T-cell (primary cell): ENCODE measurements at regions not wholly inside any gene's neighbourhood (a gene's known extent, or its start where the extent isn't known, plus 50 kb on each side); places are given as distances from the start of the nearest gene placed in this dataset.

ENCODE experiments used
- ATAC-seq, 4 experiments: fragments of 200-7000 bp in 3 of 4; fragments of 150-1000 bp in 1 of 4; cut with Tn5 transposase; replicated peaks in 1 of 4; 1 replicate in 3 of 4; 2 replicates in 1 of 4; pipeline ENCODE4 v1.10.0; 2021; ENCODE audit warnings: moderate library complexity in 3 of 4, mild to moderate bottlenecking in 2 of 4, moderate number of reproducible peaks in 1 of 4
- CTCF ChIA-PET, 2 donors: fragments of 300-600 bp; sonication (Branson Sonifier 250); formaldehyde crosslinking; loops; one replicate each; lab custom pipeline; 2022; ENCODE audit warnings: antibody characterized with exemption in 2 of 2; lab: Charles Lee
- POLR2A ChIA-PET, 2 donors: fragments of 300-600 bp; sonication (Branson Sonifier 250); formaldehyde crosslinking; loops; one replicate each; lab custom pipeline; 2022; ENCODE audit warnings: antibody characterized with exemption in 2 of 2; lab: Charles Lee
- DNase-seq, 35 experiments: peaks; one replicate each; pipeline versions ENCODE4 v3.0.0 to v3.0.0-alpha.2; 2013 to 2023
- H3K27ac ChIP-seq: one replicate; pipeline ENCODE4 v1.5.1; 2013; ENCODE audit warnings: low read length
- H3K27me3 ChIP-seq, 2 experiments: replicated peaks in 1 of 2; 1 replicate in 1 of 2; 2 replicates in 1 of 2; pipeline versions ENCODE4 v1.6.1 to v1.7.0; 2013; ENCODE audit warnings: low read length in 1 of 2, mixed read lengths in 1 of 2; ENCODE audit not compliant: control insufficient read depth in 2 of 2, insufficient read depth in 2 of 2; ENCODE audit errors: extremely low read depth in 1 of 2
- H3K36me3 ChIP-seq, 2 donors: 1 replicate in 1 of 2; 2 replicates in 1 of 2; pipeline versions ENCODE4 v1.6.1 to v1.7.0; 2013; ENCODE audit warnings: low read length in 1 of 2; ENCODE audit not compliant: control insufficient read depth in 2 of 2, insufficient read depth in 1 of 2; ENCODE audit errors: extremely low read depth in 1 of 2
- H3K4me1 ChIP-seq, 2 experiments: 1 replicate in 1 of 2; 2 replicates in 1 of 2; pipeline versions ENCODE4 v1.6.1 to v1.7.0; 2013; ENCODE audit warnings: low read length in 2 of 2, mixed read lengths in 1 of 2; ENCODE audit not compliant: insufficient read depth in 2 of 2, control insufficient read depth in 1 of 2; ENCODE audit errors: extremely low read depth in 1 of 2
- H3K4me3 ChIP-seq, 2 donors: 1 replicate in 1 of 2; 2 replicates in 1 of 2; pipeline versions ENCODE4 v1.5.1 to v1.7.0; 2013; ENCODE audit warnings: mild to moderate bottlenecking in 2 of 2, low read length in 1 of 2, moderate library complexity in 1 of 2; ENCODE audit not compliant: control insufficient read depth in 1 of 2; ENCODE audit errors: extremely low read depth in 1 of 2
- H3K9me3 ChIP-seq: 2 replicates; pipeline ENCODE4 v1.7.0; 2013
- H3K27ac Mint-ChIP-seq, 2 donors: one replicate each; pipeline ENCODE4 v1.8.0; 2020 to 2021; ENCODE audit warnings: mild to moderate bottlenecking in 2 of 2, mixed read lengths in 2 of 2
- H3K27me3 Mint-ChIP-seq, 2 donors: one replicate each; pipeline ENCODE4 v1.8.0; 2021 to 2022; ENCODE audit warnings: mixed read lengths in 2 of 2
- H3K36me3 Mint-ChIP-seq: one replicate; pipeline ENCODE4 v1.8.0; 2021; ENCODE audit warnings: mixed read lengths
- H3K4me1 Mint-ChIP-seq, 3 donors: one replicate each; pipeline ENCODE4 v1.8.0; 2020 to 2022; ENCODE audit warnings: mixed read lengths in 3 of 3, mild to moderate bottlenecking in 1 of 3
- H3K4me3 Mint-ChIP-seq, 3 donors: one replicate each; pipeline ENCODE4 v1.8.0; 2020 to 2022; ENCODE audit warnings: mild to moderate bottlenecking in 3 of 3, mixed read lengths in 3 of 3, moderate library complexity in 3 of 3
- H3K9me3 Mint-ChIP-seq, 3 donors: one replicate each; pipeline ENCODE4 v1.8.0; 2020 to 2022; ENCODE audit warnings: mixed read lengths in 3 of 3
- WGBS: methylation state at CpG from one replicate; pipeline ENCODE4 v1.1.5; 2013; ENCODE audit warnings: missing lambda C conversion rate; ENCODE audit not compliant: insufficient coverage; 5-methylcytosine and 5-hydroxymethylcytosine counted together

DNA sequence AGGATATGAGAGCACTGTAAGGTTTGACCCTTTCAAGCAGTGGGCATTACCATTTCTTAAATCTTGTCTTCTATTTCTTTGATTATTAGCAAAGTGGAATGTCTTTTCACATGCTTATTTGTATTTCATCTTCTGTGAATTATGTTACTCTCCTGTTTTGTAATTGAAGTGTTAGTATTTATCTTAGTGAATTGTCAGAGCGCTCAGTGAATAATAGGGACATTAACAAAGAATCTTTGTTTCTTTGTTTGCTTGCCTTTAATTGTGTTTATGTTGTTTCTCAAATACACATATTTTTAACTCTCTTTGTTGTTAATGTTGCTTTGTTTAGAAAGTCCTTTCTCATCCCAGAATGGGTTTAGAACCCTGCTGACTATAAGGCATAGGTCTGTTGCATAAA lies 259.3 kb downstream of the RRAGC start:
- H3K9me3 Mint-ChIP-seq, result peaks cover 0 to 1% (median under 1%) of the 10 kb centered on the region in 3 donors
- H3K9me3 ChIP-seq, result no peaks in the 10 kb centered on the region
- H3K27ac ChIP-seq, result no peak overlapping the region
- no peak overlapping the region for H3K4me3 Mint-ChIP-seq
- CTCF ChIA-PET, result no interaction called here
- peaks cover 2 to 14% of the 10 kb centered on the region in 2 experiments for H3K27me3 ChIP-seq
- no peaks in the 10 kb centered on the region for H3K4me1 ChIP-seq
- H3K36me3 ChIP-seq, result no peaks in the 10 kb centered on the region
- no peaks in the 10 kb centered on the region for H3K36me3 Mint-ChIP-seq
- H3K4me1 Mint-ChIP-seq, result no peaks in the 10 kb centered on the region
- H3K4me3 ChIP-seq, result no peak overlapping the region
- H3K27ac Mint-ChIP-seq, result no peak overlapping the region
- ATAC-seq (no peak), DNase-seq (no peak)
- POLR2A ChIA-PET, result no interaction called here
- WGBS, result no CpG with 5 or more reads among the region's 1 CpG
- H3K27me3 Mint-ChIP-seq, result peaks cover 19 to 28% of the 10 kb centered on the region in 2 donors

DNA sequence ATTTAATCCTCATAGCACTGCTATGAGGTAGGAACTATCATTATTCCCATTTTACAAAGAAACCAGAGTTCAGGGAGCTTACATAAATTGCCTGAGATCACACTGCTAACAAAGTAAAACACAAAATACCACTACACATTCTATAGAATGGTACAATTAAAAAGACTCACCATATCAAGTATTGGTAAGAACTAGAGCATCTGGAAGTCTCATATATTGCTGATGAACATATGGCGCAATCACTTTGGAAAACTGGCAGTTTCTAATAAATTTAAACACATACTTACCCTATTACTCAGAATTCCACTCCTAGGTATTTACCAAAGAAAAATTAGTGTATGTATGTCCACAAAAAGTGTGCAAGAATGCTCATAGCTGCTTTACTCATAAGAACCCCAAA lies 261.5 kb downstream of the RRAGC start:
- POLR2A ChIA-PET, result no interaction called here
- Mint-ChIP-seq H3K27me3 (peaks cover 25 to 45% of the 10 kb centered on the region in 2 donors), H3K36me3 (peaks cover 5% of the 10 kb centered on the region)

DNA sequence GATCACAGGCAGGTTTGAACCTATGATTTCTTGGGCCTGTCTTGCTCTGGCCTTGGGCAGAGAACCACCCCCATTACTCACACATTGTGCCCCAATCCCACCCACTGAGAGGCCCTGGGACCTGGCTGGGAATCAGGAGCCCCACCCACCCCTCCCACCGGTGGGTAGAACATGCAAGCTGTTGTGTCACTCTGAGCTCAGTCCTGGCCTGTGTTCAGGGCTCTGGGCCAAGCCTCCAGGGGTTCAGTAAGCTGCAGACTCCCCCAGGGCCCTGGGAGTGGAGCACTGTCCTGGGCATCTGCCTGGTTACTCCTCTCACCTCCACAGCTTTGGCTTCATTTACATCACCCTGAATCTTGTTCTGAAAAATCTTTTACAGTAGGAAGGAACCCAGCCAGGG lies 270.5 kb downstream of the RRAGC start:
- Mint-ChIP-seq H3K9me3 (peaks cover 0 to 8% (median 0%) of the 10 kb centered on the region in 3 donors), H3K4me3 (no peak overlapping the region), H3K27ac (no peak overlapping the region), H3K36me3 (peaks cover 3% of the 10 kb centered on the region), H3K4me1 (peaks cover 10 to 16% (median 14%) of the 10 kb centered on the region in 3 donors), H3K27me3 (peaks cover 0 to 13% of the 10 kb centered on the region in 2 donors)
- Histone ChIP-seq H3K4me1 (peaks cover 0 to 4% of the 10 kb centered on the region in 2 experiments), H3K27me3 (peaks cover 0 to 23% of the 10 kb centered on the region in 2 experiments), H3K9me3 (peaks cover 2% of the 10 kb centered on the region), H3K27ac (no peak overlapping the region), H3K36me3 (no peaks in the 10 kb centered on the region), H3K4me3 (no peak overlapping the region)
- DNase-seq (no peak), ATAC-seq (no peak)
- CTCF ChIA-PET, result no interaction called here
- POLR2A ChIA-PET, result no interaction called here
- 38% methylated on average over 1 of the region's 1 CpG for WGBS

More for the DNA sequence above, 261.5 kb downstream of the RRAGC start:
- WGBS, result no CpG with 5 or more reads among the region's 1 CpG
- CTCF ChIA-PET, result no interaction called here
- Histone ChIP-seq H3K4me1 (no peaks in the 10 kb centered on the region), H3K36me3 (no peaks in the 10 kb centered on the region), H3K9me3 (no peaks in the 10 kb centered on the region), H3K4me3 (no peak overlapping the region), H3K27ac (no peak overlapping the region), H3K27me3 (peaks cover 2 to 11% of the 10 kb centered on the region in 2 experiments)
- DNase-seq, result no peak
- Mint-ChIP-seq H3K4me3 (no peak overlapping the region), H3K4me1 (no peaks in the 10 kb centered on the region), H3K9me3 (peaks cover 4 to 16% (median 7%) of the 10 kb centered on the region in 3 donors), H3K27ac (no peak overlapping the region)
- ATAC-seq, result no peak

DNA sequence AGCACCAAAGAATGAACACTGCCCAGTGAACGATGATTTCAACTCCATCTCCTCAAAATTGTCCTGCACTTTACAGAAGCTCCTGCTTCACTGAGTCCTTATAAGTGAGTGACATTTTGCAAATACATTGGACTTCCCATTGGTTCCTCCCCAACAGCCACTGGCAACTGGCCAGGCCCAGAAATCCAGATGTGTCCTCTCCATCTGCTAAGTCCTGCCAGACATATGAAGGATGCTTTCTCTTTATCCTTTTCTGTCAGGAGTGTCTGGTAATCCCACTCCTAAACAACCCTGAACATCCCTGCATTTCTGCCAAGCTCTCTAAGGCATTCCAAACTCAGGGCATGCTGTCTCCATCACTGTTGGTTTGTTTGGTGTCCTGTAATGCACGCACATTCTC lies 271.8 kb downstream of the RRAGC start:
- Histone ChIP-seq H3K36me3 (no peaks in the 10 kb centered on the region), H3K27me3 (peaks cover 0 to 23% of the 10 kb centered on the region in 2 experiments), H3K4me1 (peaks cover 0 to 4% of the 10 kb centered on the region in 2 experiments), H3K9me3 (peaks cover 2% of the 10 kb centered on the region), H3K4me3 (no peak overlapping the region), H3K27ac (no peak overlapping the region)
- Mint-ChIP-seq H3K27ac (no peak overlapping the region), H3K4me1 (peaks cover 10 to 16% (median 14%) of the 10 kb centered on the region in 3 donors), H3K9me3 (peaks cover 0 to 5% (median 0%) of the 10 kb centered on the region in 3 donors), H3K36me3 (peaks cover 3% of the 10 kb centered on the region), H3K27me3 (peaks cover 0 to 7% of the 10 kb centered on the region in 2 donors), H3K4me3 (no peak overlapping the region)
- ATAC-seq (no peak), DNase-seq (no peak)
- ChIA-PET CTCF (interaction anchor here in 1 of 2 donors (1.2 kb wide), 1 partner anchor 98 kb away, joined by 3 read pairs; no protein-coding TSS in a partner anchor), POLR2A (no interaction called here)
- no CpG with 5 or more reads among the region's 2 CpGs for WGBS

DNA sequence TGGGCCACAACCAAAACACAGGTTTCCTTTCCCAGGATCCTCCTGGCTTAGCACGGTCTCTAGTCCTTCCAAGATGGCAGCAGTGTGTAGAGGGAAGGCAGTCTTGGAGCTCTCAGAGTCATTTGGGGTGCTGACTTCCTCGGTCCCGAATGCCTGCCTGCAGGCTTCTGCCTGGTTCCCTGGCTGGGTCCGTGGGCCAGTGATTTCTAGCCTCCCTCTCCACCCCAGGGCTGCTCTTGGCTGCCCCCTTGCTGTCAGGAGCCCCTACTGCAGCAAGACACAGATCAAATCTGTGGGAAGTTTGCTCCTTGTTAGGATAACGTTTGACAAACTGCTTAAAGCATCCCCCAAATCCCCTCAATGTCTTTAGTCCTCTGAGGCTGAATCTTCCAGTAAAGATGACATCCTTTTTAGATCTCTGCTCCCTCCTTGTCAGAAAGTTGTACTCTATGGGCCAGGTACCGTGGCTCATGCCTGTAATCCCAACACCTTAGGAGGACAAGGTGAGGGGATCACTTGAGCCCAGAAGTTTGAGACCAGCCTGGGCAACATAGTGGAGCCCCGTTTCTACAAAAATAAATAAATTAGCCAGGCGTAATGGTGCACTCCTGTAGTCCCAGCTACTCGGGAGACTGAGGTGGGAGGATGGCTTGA lies 272.5 kb downstream of the RRAGC start:
- no peak overlapping the region for H3K4me3 ChIP-seq
- DNase-seq (peak in 32 of 35 experiments; percentile 11 to 68 (median 29)), ATAC-seq (peak; percentile 45 to 66 (median 53))
- H3K4me3 Mint-ChIP-seq, result no peak overlapping the region
- H3K36me3 Mint-ChIP-seq, result no peaks in the 10 kb centered on the region
- ChIA-PET POLR2A (no interaction called here), CTCF (interaction anchor here in 1 of 2 donors (1.2 kb wide), 1 partner anchor 97 kb away, joined by 3 read pairs; no protein-coding TSS in a partner anchor)
- peaks cover 0 to 26% of the 10 kb centered on the region in 2 experiments for H3K27me3 ChIP-seq
- no peaks in the 10 kb centered on the region for H3K9me3 Mint-ChIP-seq
- H3K4me1 ChIP-seq, result peaks cover 0 to 4% of the 10 kb centered on the region in 2 experiments
- H3K36me3 ChIP-seq, result no peaks in the 10 kb centered on the region
- no peak overlapping the region for H3K27ac ChIP-seq
- peaks cover 10 to 16% (median 14%) of the 10 kb centered on the region in 3 donors for H3K4me1 Mint-ChIP-seq
- H3K27ac Mint-ChIP-seq, result no peak overlapping the region
- H3K9me3 ChIP-seq, result peaks cover 2% of the 10 kb centered on the region
- 100% methylated on average over 1 of the region's 9 CpGs for WGBS
- H3K27me3 Mint-ChIP-seq, result peaks cover 3 to 11% of the 10 kb centered on the region in 2 donors

DNA sequence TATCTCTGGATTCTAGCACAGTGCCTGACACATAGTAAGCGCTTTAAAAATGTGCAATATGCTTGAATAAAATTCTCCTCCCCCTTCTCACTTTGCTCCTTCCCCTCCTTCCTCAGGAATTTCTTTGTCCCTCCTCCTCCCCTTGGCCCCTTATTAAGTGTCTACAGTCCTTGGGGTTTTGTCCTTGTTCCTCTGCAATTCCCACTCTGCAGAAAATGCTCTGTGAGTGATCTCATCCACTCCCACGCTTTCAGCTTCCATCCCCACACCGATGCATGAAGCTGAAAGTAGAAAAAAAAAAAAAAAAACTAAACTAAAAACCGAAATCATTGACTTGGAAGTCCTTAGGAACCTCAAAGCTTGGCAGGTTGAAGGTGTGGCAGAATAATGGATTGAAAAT lies 273.6 kb downstream of the RRAGC start:
- ChIA-PET CTCF (interaction anchor here (0.6 kb wide), 4 partner anchors 18 to 129 kb away, joined by 3 to 5 read pairs (median 4); no protein-coding TSS in a partner anchor), POLR2A (interaction anchor here in 1 of 2 donors (0.5 to 0.6 kb wide), 2 partner anchors 54 to 544 kb away, joined by 5 to 6 read pairs; no protein-coding TSS in a partner anchor)
- H3K27me3 ChIP-seq, result peaks cover 0 to 33% of the 10 kb centered on the region in 2 experiments
- H3K9me3 Mint-ChIP-seq, result no peaks in the 10 kb centered on the region
- ATAC-seq, result no peak
- H3K4me1 Mint-ChIP-seq, result peaks cover 10 to 16% (median 14%) of the 10 kb centered on the region in 3 donors
- no peak overlapping the region for H3K4me3 Mint-ChIP-seq
- H3K27ac Mint-ChIP-seq, result no peak overlapping the region
- H3K36me3 Mint-ChIP-seq, result no peaks in the 10 kb centered on the region
- no peak overlapping the region for H3K4me3 ChIP-seq
- peaks cover 0 to 4% of the 10 kb centered on the region in 2 experiments for H3K4me1 ChIP-seq
- DNase-seq, result no peak
- peaks cover 9 to 16% of the 10 kb centered on the region in 2 donors for H3K27me3 Mint-ChIP-seq
- H3K27ac ChIP-seq, result no peak overlapping the region
- H3K36me3 ChIP-seq, result no peaks in the 10 kb centered on the region
- no peaks in the 10 kb centered on the region for H3K9me3 ChIP-seq
- 100% methylated on average over 1 of the region's 4 CpGs for WGBS
